Vagina (tissue), 2 donors: ENCODE measurements at regions not wholly inside any gene's neighbourhood (a gene's known extent, or its start where the extent isn't known, plus 50 kb on each side); places are given as distances from the start of the nearest gene placed in this dataset.

Experiments used
- DNase-seq, 2 donors: peaks; one replicate each; pipeline ENCODE4 v3.0.0-alpha.2; 2017; ENCODE audit errors: extremely low spot score in 2 of 2
- H3K27ac ChIP-seq: fragments of 200-600 bp; sonication (generic); one replicate; pipeline ENCODE4 v1.5.1; 2019
- H3K27me3 ChIP-seq: fragments of 200-600 bp; sonication (generic); one replicate; pipeline ENCODE4 v1.5.1; 2019
- H3K36me3 ChIP-seq, 2 donors: fragments of 200-600 bp; sonication (generic); one replicate each; pipeline ENCODE4 v1.5.1; 2017 to 2019
- H3K4me1 ChIP-seq: fragments of 200-600 bp; sonication (generic); one replicate; pipeline ENCODE4 v1.5.1; 2019
- H3K4me3 ChIP-seq, 2 donors: fragments of 200-600 bp; sonication (generic); 1 replicate in 1 of 2; 2 replicates in 1 of 2; pipeline ENCODE4 v1.5.1; 2016 to 2019
- H3K9me3 ChIP-seq: fragments of 200-600 bp; sonication (generic); one replicate; pipeline ENCODE4 v1.5.1; 2019
- POLR2A ChIP-seq, 2 donors: fragments of 450-650 bp; IDR thresholded peaks; one replicate each; pipeline ENCODE4 v1.6.1; 2017; ENCODE audit warnings: antibody characterized with exemption in 2 of 2, mild to moderate bottlenecking in 2 of 2, moderate library complexity in 2 of 2
- POLR2AphosphoS5 ChIP-seq, 2 donors: sonication (generic); formaldehyde crosslinking; IDR thresholded peaks; one replicate each; pipeline ENCODE4 v1.9.0; 2017; ENCODE audit warnings: antibody characterized with exemption in 2 of 2, mild to moderate bottlenecking in 2 of 2, low read depth in 1 of 2; ENCODE audit not compliant: insufficient read depth in 1 of 2
- intact Hi-C: fragments of 100-400 bp; cut with DNase I; formaldehyde crosslinking; loops from one replicate; pipeline ENCODE4 v1.15.1; 2023
- TF ChIP-seq, protein P1 (sequence below), 3 experiments: fragments of 450-650 bp in 2 of 3; fragments of 200-600 bp in 1 of 3; sonication (generic) in 1 of 3; IDR thresholded peaks; one replicate each; pipeline ENCODE4 v1.5.1; 2017 to 2019; ENCODE audit warnings: antibody characterized with exemption in 3 of 3, mild to moderate bottlenecking in 2 of 3, moderate library complexity in 2 of 3

DNA sequence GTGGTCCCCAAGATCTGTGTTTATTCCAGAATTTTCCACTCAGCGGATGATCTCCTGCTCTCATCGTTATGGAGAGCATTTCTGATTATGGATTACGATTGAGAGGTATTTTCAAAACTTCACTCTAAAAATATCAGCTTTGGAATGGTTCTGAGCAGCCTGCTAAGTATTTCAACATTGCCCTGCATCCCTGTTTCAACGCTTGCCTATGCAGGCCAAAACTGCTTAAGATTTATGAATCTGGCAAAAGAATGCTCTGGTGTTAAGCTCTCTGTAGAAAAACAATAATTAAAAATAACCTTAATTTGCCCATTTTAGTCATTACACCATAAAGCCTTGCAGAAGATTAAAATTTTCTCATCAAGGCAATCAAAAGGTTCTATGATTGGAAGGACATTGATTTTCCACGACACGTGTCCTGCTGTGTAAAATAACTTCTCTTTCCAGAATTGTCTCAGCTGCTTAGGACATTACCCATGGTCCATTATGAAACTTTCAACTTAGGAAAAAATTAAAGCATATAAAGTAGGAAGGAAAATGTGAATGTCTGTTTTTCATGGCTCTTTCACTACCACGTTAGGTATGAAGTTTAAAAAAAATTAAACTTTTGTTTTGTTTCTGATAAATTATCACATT lies 229.9 kb downstream of the ACKR3 start:
- Histone ChIP-seq H3K36me3 (no peaks in the 10 kb centered on the region), H3K27ac (peak overlapping the region; percentile 28), H3K27me3 (no peaks in the 10 kb centered on the region), H3K4me1 (peaks cover 15% of the 10 kb centered on the region), H3K9me3 (no peaks in the 10 kb centered on the region), H3K4me3 (no peak overlapping the region)
- TF ChIP-seq POLR2A (IDR thresholded peaks at IDR 0.05), result no peak
- peak in 1 of 2 donors; percentile 16 for TF ChIP-seq POLR2AphosphoS5 (IDR thresholded peaks at IDR 0.05; ENCODE audit: insufficient read depth in 1 of 2, low read depth in 1 of 2)
- TF ChIP-seq, protein P1, sequence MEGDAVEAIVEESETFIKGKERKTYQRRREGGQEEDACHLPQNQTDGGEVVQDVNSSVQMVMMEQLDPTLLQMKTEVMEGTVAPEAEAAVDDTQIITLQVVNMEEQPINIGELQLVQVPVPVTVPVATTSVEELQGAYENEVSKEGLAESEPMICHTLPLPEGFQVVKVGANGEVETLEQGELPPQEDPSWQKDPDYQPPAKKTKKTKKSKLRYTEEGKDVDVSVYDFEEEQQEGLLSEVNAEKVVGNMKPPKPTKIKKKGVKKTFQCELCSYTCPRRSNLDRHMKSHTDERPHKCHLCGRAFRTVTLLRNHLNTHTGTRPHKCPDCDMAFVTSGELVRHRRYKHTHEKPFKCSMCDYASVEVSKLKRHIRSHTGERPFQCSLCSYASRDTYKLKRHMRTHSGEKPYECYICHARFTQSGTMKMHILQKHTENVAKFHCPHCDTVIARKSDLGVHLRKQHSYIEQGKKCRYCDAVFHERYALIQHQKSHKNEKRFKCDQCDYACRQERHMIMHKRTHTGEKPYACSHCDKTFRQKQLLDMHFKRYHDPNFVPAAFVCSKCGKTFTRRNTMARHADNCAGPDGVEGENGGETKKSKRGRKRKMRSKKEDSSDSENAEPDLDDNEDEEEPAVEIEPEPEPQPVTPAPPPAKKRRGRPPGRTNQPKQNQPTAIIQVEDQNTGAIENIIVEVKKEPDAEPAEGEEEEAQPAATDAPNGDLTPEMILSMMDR (IDR thresholded peaks at IDR 0.05), result no peak
- intact Hi-C loops, result no loop called here
- no peak for DNase-seq

- no peak overlapping the region for H3K27ac ChIP-seq
- no peaks in the 10 kb centered on the region for H3K4me1 ChIP-seq
- no peaks in the 10 kb centered on the region for H3K9me3 ChIP-seq
- DNase-seq, result no peak
- H3K4me3 ChIP-seq, result no peak overlapping the region
- H3K27me3 ChIP-seq, result no peaks in the 10 kb centered on the region
- intact Hi-C loops, result no loop called here
- no peaks in the 10 kb centered on the region for H3K36me3 ChIP-seq
- TF ChIP-seq POLR2AphosphoS5 (IDR thresholded peaks at IDR 0.05; ENCODE audit: insufficient read depth in 1 of 2, low read depth in 1 of 2) (no peak), POLR2A (IDR thresholded peaks at IDR 0.05) (no peak)
- TF ChIP-seq, protein P1 (IDR thresholded peaks at IDR 0.05), result no peak
Observed at GRCh38 chr2:236802862-236803261, 233.2 kb downstream of the ACKR3 start.

DNA sequence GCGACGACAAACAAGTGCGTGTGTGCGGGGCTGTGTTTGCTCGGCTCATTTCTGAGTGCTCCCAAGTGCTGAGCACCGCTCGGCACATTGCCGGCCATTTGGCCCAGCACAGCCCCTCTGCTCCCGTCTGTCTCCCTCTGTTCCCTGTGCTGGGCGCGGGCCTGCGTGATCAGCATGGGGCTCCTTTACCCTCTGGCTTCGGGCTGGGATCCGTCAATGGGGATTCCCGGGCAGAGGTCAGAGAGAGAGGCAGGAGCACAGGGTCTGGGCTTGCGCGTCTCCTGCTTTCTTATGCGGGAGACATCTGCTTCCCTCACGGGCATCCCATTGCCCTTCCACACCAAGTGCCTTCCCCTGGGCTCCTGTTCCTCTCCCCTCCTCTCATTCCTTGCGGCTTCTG lies 234.0 kb downstream of the ACKR3 start:
- Histone ChIP-seq H3K36me3 (no peaks in the 10 kb centered on the region), H3K9me3 (no peaks in the 10 kb centered on the region), H3K27ac (no peak overlapping the region), H3K4me3 (no peak overlapping the region), H3K27me3 (no peaks in the 10 kb centered on the region), H3K4me1 (no peaks in the 10 kb centered on the region)
- no peak for TF ChIP-seq POLR2AphosphoS5 (IDR thresholded peaks at IDR 0.05; ENCODE audit: insufficient read depth in 1 of 2, low read depth in 1 of 2)
- TF ChIP-seq, protein P1 (IDR thresholded peaks at IDR 0.05), result no peak
- TF ChIP-seq POLR2A (IDR thresholded peaks at IDR 0.05), result no peak
- no peak for DNase-seq
- intact Hi-C loops, result no loop called here

GRCh38 chr2:236805800-236806531 lies 236.3 kb downstream of the ACKR3 start:
- Histone ChIP-seq H3K9me3 (no peaks in the 10 kb centered on the region), H3K4me3 (no peak overlapping the region), H3K4me1 (no peaks in the 10 kb centered on the region), H3K36me3 (no peaks in the 10 kb centered on the region), H3K27me3 (no peaks in the 10 kb centered on the region), H3K27ac (peak overlapping the region; percentile 14)
- intact Hi-C loops, result no loop called here
- TF ChIP-seq POLR2AphosphoS5 (IDR thresholded peaks at IDR 0.05; ENCODE audit: insufficient read depth in 1 of 2, low read depth in 1 of 2) (no peak), POLR2A (IDR thresholded peaks at IDR 0.05) (no peak)
- TF ChIP-seq, protein P1 (IDR thresholded peaks at IDR 0.05), result no peak
- no peak for DNase-seq

GRCh38 chr2:236809716-236810115 lies 240.1 kb downstream of the ACKR3 start:
- no peak overlapping the region for H3K27ac ChIP-seq
- H3K36me3 ChIP-seq, result no peaks in the 10 kb centered on the region
- no peaks in the 10 kb centered on the region for H3K27me3 ChIP-seq
- no peaks in the 10 kb centered on the region for H3K4me1 ChIP-seq
- no peaks in the 10 kb centered on the region for H3K9me3 ChIP-seq
- intact Hi-C loops, result no loop called here
- no peak overlapping the region for H3K4me3 ChIP-seq
- TF ChIP-seq, protein P1 (IDR thresholded peaks at IDR 0.05), result no peak
- TF ChIP-seq POLR2AphosphoS5 (IDR thresholded peaks at IDR 0.05; ENCODE audit: insufficient read depth in 1 of 2, low read depth in 1 of 2), result no peak
- TF ChIP-seq POLR2A (IDR thresholded peaks at IDR 0.05), result no peak
- DNase-seq, result no peak
